GM23338 (cell line): ENCODE measurements at regions not wholly inside any gene's neighbourhood (a gene's known extent, or its start where the extent isn't known, plus 50 kb on each side); places are given as distances from the start of the nearest gene placed in this dataset.

ENCODE experiments used
- CREB1 ChIP-seq: fragments of 250-450 bp; sonication (Bioruptor Pico); IDR thresholded peaks from 2 replicates; pipeline ENCODE4 v1.5.0; 2020; ENCODE audit warnings: low read depth, mild to moderate bottlenecking, moderate library complexity
- EZH2 ChIP-seq: fragments of 200-600 bp; sonication (generic); IDR thresholded peaks from one replicate; pipeline ENCODE4 v1.8.0; 2017; ENCODE audit warnings: antibody characterized with exemption, mild to moderate bottlenecking, low read depth; ENCODE audit not compliant: unreplicated experiment
- EZH2phosphoT487 ChIP-seq: fragments of 200-600 bp; sonication (generic); IDR thresholded peaks from one replicate; pipeline ENCODE4 v1.8.1; 2018; ENCODE audit warnings: antibody characterized with exemption; ENCODE audit not compliant: unreplicated experiment
- POLR2AphosphoS5 ChIP-seq: IDR thresholded peaks from 2 replicates; pipeline ENCODE4 v1.6.1; 2016; ENCODE audit warnings: antibody characterized with exemption, low read depth
- TF ChIP-seq, protein P1 (sequence below), 2 experiments: fragments of 200-600 bp in 1 of 2; sonication (generic) in 1 of 2; conservative IDR thresholded peaks; 2 replicates each; pipeline versions ENCODE4 v1.5.1 to v1.6.1; 2016 to 2017; ENCODE audit warnings: antibody characterized with exemption in 2 of 2, low read depth in 2 of 2, mild to moderate bottlenecking in 2 of 2, moderate library complexity in 1 of 2
- TF ChIP-seq, protein P2 (sequence below): IDR thresholded peaks from one replicate; pipeline ENCODE4 v1.6.1; 2018; ENCODE audit warnings: antibody characterized with exemption; ENCODE audit not compliant: unreplicated experiment
- TF ChIP-seq, protein P3 (sequence below): IDR thresholded peaks from 2 replicates; pipeline ENCODE4 v1.6.1; 2016; ENCODE audit warnings: antibody characterized with exemption

DNA sequence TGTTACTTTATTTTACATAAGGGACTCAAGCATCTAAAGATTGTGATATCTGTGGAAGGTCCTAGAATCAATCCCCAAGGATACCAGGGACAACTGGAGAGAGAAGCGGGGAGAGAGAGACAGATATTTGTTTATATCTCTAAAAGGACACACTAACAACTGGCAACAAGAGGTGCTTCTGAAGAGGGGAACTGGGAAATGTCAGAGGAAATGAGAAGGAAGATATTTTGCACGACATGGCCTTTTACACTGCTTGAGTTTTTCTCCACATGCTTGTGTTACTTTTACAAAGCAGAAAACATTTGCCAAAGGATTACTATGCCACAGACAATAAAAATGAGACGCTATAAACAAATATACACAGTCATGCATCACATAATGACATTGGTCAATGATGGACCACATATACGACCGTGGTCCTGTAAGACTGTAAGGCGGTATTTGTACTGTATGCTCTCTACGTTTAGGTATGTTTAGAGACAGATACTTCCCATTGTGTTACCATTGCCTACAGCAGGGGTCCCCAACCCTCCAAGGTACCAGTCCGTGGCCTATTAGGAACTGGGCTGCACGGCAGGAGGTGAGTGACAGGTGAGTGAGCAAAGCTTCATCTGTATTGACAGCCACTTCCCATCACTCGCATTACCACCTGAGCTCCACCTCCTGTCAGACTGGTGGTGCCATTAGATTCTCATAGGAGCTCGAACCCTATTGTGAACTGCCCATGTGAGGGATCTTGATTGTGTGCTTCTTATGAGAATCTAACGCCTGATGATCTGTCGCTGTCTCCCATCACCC lies 64.6 kb upstream of the PTPN1 start:
- TF ChIP-seq, protein P1, sequence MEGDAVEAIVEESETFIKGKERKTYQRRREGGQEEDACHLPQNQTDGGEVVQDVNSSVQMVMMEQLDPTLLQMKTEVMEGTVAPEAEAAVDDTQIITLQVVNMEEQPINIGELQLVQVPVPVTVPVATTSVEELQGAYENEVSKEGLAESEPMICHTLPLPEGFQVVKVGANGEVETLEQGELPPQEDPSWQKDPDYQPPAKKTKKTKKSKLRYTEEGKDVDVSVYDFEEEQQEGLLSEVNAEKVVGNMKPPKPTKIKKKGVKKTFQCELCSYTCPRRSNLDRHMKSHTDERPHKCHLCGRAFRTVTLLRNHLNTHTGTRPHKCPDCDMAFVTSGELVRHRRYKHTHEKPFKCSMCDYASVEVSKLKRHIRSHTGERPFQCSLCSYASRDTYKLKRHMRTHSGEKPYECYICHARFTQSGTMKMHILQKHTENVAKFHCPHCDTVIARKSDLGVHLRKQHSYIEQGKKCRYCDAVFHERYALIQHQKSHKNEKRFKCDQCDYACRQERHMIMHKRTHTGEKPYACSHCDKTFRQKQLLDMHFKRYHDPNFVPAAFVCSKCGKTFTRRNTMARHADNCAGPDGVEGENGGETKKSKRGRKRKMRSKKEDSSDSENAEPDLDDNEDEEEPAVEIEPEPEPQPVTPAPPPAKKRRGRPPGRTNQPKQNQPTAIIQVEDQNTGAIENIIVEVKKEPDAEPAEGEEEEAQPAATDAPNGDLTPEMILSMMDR (conservative IDR thresholded peaks at IDR 0.05; ENCODE audit: low read depth in 2 of 2), result no peak
- no peak for TF ChIP-seq EZH2phosphoT487
- no peak for TF ChIP-seq EZH2
- TF ChIP-seq POLR2AphosphoS5, result no peak
- TF ChIP-seq, protein P2, sequence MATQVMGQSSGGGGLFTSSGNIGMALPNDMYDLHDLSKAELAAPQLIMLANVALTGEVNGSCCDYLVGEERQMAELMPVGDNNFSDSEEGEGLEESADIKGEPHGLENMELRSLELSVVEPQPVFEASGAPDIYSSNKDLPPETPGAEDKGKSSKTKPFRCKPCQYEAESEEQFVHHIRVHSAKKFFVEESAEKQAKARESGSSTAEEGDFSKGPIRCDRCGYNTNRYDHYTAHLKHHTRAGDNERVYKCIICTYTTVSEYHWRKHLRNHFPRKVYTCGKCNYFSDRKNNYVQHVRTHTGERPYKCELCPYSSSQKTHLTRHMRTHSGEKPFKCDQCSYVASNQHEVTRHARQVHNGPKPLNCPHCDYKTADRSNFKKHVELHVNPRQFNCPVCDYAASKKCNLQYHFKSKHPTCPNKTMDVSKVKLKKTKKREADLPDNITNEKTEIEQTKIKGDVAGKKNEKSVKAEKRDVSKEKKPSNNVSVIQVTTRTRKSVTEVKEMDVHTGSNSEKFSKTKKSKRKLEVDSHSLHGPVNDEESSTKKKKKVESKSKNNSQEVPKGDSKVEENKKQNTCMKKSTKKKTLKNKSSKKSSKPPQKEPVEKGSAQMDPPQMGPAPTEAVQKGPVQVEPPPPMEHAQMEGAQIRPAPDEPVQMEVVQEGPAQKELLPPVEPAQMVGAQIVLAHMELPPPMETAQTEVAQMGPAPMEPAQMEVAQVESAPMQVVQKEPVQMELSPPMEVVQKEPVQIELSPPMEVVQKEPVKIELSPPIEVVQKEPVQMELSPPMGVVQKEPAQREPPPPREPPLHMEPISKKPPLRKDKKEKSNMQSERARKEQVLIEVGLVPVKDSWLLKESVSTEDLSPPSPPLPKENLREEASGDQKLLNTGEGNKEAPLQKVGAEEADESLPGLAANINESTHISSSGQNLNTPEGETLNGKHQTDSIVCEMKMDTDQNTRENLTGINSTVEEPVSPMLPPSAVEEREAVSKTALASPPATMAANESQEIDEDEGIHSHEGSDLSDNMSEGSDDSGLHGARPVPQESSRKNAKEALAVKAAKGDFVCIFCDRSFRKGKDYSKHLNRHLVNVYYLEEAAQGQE, result no peak
- TF ChIP-seq, protein P3, sequence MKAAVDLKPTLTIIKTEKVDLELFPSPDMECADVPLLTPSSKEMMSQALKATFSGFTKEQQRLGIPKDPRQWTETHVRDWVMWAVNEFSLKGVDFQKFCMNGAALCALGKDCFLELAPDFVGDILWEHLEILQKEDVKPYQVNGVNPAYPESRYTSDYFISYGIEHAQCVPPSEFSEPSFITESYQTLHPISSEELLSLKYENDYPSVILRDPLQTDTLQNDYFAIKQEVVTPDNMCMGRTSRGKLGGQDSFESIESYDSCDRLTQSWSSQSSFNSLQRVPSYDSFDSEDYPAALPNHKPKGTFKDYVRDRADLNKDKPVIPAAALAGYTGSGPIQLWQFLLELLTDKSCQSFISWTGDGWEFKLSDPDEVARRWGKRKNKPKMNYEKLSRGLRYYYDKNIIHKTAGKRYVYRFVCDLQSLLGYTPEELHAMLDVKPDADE, result no peak
- no peak for TF ChIP-seq CREB1 (CRISPR knock-in tag)
